ENCODE measurements at regions not wholly inside any gene's neighbourhood (a gene's known extent, or its start where the extent isn't known, plus 50 kb on each side); places are given as distances from the start of the nearest gene placed in this dataset.

GRCh38 chr12:22993609-22994315 lies 368.8 kb downstream of the ETNK1 start:
- DNase-seq: no peak

DNA sequence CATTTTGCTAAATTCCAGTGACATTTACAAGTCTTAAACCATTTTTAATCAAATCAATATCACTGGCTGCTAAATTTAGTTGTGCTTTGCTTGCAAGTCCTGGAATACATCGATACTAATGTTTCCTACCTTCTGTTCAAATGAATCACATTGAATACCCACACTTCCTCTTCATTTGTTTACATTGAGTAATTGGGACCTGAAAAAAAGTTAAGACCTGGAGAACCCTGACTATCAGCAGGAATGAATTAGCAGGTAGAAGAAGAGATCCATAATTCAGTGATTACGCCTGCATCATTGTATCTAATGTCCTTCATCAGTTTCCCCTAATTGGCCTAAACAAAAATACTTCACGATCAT lies 369.3 kb downstream of the ETNK1 start:
- no peak for DNase-seq

GRCh38 chr12:23001487-23001886 lies 376.5 kb downstream of the ETNK1 start:
- DNase-seq: no peak

DNA sequence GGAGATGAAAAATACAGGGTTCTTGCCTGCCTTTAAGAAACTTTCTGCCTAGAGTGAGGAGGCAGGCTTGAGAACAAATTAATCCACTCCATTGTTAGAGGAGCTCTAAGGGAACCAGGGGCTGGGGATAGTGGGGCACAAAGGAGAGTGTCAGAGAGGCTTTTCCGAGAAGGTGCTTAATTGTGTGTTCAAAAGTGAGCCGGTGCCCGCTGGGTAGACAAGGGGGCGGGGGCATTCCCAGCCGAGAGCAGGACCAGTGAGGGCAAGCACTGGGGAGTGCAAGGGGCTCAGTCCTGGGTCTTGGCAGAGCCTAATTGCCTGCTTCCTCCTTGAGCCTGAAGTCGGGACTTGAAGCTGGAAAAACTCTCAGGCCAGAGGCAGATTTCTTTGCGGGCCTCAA lies 377.4 kb downstream of the ETNK1 start:
- no peak for DNase-seq

DNA sequence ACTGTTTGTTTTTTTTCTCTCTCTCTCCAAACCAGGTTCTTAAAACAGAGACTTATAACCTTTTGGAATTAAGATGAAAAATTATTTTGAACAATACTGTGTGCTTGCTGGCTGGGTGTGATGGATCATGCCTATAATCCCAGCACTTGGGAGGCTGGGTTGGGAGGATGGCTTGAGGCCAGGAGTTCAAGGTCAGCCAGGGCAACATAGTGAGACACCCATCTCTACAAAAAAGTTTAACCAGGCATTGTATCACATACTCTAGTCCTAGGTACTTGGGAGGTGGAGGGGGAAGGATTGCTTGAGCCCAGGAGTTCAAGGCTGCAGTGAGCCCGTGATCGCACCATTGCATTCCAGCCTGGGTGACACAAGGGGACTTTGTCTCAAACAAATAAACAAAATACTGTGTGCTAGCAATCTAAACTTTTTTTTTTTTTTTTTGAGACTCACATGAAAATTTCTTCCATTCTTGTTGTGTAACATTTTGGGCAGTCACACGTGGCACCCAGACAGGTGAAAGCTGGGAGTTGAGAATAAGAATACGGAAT lies 379.6 kb downstream of the ETNK1 start:
- DNase-seq: no peak

- DNase-seq: no peak
These were observed 380.4 kb downstream of the ETNK1 start for GRCh38 chr12:23005387-23005786.

DNA sequence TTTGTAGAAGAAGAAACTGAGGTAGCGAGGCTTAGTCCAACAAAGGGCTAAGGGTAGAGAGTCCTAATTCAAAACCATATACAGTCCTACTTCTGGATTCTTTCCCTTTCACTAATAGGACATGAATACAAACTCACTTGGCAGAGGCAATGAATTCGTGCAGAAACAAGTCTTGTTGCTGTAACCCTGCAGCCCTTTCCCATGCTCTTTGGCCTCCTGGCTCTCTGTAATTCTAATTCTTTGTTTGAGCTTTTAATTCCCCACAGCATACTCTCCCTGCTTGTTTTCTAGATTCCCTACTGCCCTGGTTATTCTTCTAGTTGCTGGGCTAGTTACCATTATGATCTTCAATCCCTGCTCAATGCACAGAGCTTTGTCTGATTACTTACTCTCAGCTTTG lies 381.4 kb downstream of the ETNK1 start:
- DNase-seq: no peak

GRCh38 chr12:23008623-23009022 lies 383.7 kb downstream of the ETNK1 start:
- DNase-seq: no peak

- DNase-seq: no peak
These were observed 389.8 kb downstream of the ETNK1 start for GRCh38 chr12:23014749-23015148.

- DNase-seq: no peak
These were observed 400.5 kb downstream of the ETNK1 start for GRCh38 chr12:23025372-23026016.

DNA sequence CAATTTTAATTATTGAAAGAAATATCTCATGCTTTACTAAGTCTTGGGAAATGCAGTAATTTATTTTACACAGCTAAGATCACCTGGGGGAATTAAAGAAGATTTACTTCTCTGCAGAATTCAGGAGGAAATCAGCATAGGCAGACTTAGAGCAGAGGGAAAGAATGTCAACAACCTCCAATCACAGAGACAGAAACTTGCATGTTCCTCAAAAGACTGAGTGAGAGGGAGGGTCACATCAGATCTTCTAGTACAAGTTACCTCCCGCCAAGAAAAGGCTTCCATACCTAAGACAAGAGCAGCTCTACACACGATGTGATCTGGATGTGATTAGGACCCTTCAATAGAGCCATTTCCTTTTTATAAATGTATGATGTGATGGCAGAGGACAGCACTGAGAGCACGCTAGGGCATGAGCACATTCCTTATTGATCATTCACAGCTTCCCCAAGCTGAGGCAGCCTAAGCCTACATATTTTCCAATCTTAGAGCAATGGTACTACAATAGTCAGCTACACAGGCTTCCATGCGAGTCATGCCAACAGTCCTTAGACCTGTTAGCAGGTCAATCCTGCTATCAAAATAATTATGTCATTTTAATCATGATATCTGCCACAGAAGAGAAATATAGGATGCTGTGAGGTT lies 403.3 kb downstream of the ETNK1 start:
- no peak for DNase-seq

- DNase-seq: no peak
These were observed 404.2 kb downstream of the ETNK1 start for GRCh38 chr12:23029185-23029584.

DNA sequence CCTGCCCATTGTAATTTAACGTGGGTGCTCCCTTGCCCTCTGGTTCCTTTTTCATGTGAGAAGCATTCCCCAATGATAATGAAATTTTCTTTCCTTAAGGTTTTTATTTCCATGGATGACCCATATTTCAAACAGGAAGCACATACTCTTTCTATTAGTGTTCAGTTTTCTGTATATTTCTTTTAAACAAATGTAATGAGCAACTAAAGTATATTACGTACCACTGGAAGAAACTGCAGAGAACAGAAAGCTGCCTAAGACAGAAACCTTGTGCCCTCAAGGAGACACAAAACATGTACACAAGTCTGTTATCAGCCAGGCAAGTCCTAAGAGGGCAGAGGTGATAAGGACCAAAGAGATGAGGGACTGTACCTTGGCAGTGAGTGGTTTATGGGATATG lies 414.9 kb downstream of the ETNK1 start:
- DNase-seq: no peak

- no peak for DNase-seq
These were observed 416.8 kb downstream of the ETNK1 start for GRCh38 chr12:23041774-23042173.

GRCh38 chr12:23043646-23044045 lies 418.7 kb downstream of the ETNK1 start:
- no peak for DNase-seq

GRCh38 chr12:23049180-23049579 lies 424.2 kb downstream of the ETNK1 start:
- DNase-seq: no peak

DNA sequence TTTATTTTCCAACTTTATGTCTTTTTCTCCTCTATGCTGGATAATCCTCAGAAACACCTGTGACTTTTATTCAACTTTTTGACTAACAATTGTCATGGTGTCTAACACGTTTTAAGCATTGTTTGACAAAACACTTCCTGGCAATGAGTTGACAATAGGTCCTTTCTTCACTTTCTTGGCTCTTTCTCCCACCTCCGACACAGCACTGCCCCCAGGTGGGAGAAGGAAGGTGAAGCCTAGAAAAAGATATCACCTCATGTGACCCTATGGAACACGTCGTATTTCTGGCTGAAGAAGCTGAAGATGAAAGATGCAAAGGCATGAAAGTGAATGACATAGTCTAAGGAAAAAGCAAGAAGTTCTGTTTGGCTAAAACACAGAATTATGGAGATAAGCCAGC lies 430.0 kb downstream of the ETNK1 start:
- no peak for DNase-seq

GRCh38 chr12:23057571-23057970 lies 432.6 kb downstream of the ETNK1 start:
- DNase-seq: no peak

GRCh38 chr12:23060161-23060560 lies 435.2 kb downstream of the ETNK1 start:
- DNase-seq: no peak

DNA sequence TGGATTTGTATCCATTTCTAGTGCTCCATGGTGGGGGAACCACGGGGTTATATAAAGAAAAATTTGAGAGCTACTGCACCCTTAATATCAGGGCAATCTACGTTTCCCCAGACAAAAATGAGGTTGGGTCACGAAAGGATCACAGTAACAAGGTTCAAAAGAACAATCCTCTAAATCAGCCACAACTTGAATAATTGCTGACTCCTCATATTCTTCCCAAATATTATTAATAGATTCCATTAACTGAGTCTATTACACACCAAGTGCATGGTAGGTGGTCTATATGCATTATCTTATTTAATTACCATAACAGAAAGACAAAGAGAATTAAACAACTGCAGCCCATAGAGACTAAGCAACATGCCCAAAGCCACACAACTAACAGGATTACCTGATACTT lies 438.2 kb downstream of the ETNK1 start:
- no peak for DNase-seq

DNA sequence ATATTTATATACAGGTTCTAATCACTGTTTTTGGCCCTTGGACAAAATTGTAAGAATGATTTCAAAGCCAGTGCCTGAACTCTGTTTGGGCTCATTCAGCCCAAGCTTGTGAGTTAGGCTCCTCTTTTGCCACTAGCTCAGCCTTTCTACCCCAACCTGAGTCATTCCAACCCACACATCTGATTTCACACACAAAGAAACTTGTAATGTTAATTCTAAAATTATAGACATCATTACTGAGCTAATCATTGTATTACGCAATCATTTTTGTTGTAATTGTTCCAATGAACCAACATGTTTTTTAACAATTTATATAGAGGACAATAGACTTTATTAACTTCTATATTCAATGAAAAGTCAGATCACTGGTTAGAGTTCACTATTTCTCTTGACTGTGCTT lies 441.1 kb downstream of the ETNK1 start:
- no peak for DNase-seq

- DNase-seq: no peak
These were observed 458.3 kb downstream of the ETNK1 start for GRCh38 chr12:23083267-23083666.

- DNase-seq: no peak
These were observed 459.4 kb downstream of the ETNK1 start for GRCh38 chr12:23084236-23084995.

All from C1 segment of cervical spinal cord (tissue), 14 donors.